Colonic mucosa (tissue), 4 donors: ENCODE measurements at regions not wholly inside any gene's neighbourhood (a gene's known extent, or its start where the extent isn't known, plus 50 kb on each side); places are given as distances from the start of the nearest gene placed in this dataset.

Experiments used
- DNase-seq: peaks from one replicate; pipeline ENCODE4 v3.0.0-alpha.2; 2020
- H3K27ac ChIP-seq: fragments of 200-600 bp; one replicate; pipeline ENCODE4 v1.8.0; 2021
- H3K27me3 ChIP-seq: fragments of 200-600 bp; one replicate; pipeline ENCODE4 v1.8.0; 2021
- H3K36me3 ChIP-seq: fragments of 200-600 bp; one replicate; pipeline ENCODE4 v1.8.0; 2021
- H3K4me1 ChIP-seq: fragments of 200-600 bp; one replicate; pipeline ENCODE4 v1.8.0; 2021; ENCODE audit warnings: mild to moderate bottlenecking
- H3K4me3 ChIP-seq: fragments of 200-600 bp; one replicate; pipeline ENCODE4 v1.8.0; 2021
- H3K9ac ChIP-seq, 2 donors: one replicate each; pipeline ENCODE4 v1.7.0; 2013; ENCODE audit warnings: control low read depth in 2 of 2, low read depth in 2 of 2, low read length in 2 of 2
- H3K9me3 ChIP-seq: fragments of 200-600 bp; one replicate; pipeline ENCODE4 v1.8.0; 2021
- intact Hi-C: fragments of 100-400 bp; cut with DNase I; formaldehyde crosslinking; loops from one replicate; pipeline ENCODE4 v1.14.1; 2022
- TF ChIP-seq, protein P1 (sequence below): fragments of 200-600 bp; IDR thresholded peaks from one replicate; pipeline ENCODE4 v1.8.0; 2022; ENCODE audit warnings: antibody characterized with exemption, mild to moderate bottlenecking
- donor health status: healthy.
- donor health status: DM: no; HTN: no; CAD: no.
- donor health status: DM: no; HTN: no; CAD: no.

DNA sequence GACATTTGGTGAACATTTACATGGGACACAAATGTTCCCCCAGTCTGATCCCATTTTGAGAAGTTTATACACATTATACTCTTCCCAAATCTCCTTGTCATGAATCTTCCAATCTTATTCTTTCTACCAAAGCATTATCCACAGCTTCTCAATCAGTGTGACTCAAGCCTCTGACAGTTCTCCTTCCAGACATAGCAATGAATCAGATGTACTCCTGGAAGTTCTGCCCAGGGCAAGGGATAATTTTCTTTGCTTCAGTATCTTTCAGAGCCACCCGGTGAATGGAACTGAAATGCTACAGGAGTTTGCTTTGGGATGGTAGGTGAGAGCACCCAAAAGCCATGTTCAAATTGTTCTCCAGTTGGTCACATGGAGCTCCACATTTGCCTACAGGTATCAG lies 145.5 kb downstream of the ANXA5 start:
- H3K4me3 ChIP-seq = no peak overlapping the region
- intact Hi-C loops = no loop called here
- H3K4me1 ChIP-seq = no peaks in the 10 kb centered on the region
- H3K9me3 ChIP-seq = no peaks in the 10 kb centered on the region
- H3K9ac ChIP-seq = no peak overlapping the region
- DNase-seq = no peak
- no peak overlapping the region for H3K27ac ChIP-seq
- no peaks in the 10 kb centered on the region for H3K27me3 ChIP-seq
- H3K36me3 ChIP-seq = no peaks in the 10 kb centered on the region
- TF ChIP-seq, protein P1, sequence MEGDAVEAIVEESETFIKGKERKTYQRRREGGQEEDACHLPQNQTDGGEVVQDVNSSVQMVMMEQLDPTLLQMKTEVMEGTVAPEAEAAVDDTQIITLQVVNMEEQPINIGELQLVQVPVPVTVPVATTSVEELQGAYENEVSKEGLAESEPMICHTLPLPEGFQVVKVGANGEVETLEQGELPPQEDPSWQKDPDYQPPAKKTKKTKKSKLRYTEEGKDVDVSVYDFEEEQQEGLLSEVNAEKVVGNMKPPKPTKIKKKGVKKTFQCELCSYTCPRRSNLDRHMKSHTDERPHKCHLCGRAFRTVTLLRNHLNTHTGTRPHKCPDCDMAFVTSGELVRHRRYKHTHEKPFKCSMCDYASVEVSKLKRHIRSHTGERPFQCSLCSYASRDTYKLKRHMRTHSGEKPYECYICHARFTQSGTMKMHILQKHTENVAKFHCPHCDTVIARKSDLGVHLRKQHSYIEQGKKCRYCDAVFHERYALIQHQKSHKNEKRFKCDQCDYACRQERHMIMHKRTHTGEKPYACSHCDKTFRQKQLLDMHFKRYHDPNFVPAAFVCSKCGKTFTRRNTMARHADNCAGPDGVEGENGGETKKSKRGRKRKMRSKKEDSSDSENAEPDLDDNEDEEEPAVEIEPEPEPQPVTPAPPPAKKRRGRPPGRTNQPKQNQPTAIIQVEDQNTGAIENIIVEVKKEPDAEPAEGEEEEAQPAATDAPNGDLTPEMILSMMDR = no peak

DNA sequence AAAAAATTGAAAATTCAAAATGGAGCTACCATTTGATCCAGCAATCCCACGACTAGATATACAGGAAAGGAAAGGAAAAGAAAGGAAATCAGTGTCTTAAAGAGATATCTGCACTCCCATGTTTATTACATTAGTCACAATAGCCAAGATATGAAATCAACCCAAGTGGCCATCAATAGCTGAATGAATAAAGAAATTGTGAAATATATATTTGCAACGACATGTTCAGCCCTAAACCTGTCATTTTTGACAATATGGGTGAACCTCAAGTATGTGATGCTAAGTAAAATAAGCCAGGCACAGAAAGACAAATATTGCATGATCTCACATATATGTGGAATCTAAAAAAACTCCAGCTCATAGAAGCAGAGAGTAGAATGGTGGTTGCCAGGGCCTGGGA lies 155.1 kb downstream of the ANXA5 start:
- intact Hi-C loops = no loop called here
- no peak overlapping the region for H3K9ac ChIP-seq
- no peak overlapping the region for H3K4me3 ChIP-seq
- no peaks in the 10 kb centered on the region for H3K9me3 ChIP-seq
- no peaks in the 10 kb centered on the region for H3K36me3 ChIP-seq
- no peaks in the 10 kb centered on the region for H3K27me3 ChIP-seq
- H3K27ac ChIP-seq = no peak overlapping the region
- no peaks in the 10 kb centered on the region for H3K4me1 ChIP-seq
- TF ChIP-seq, protein P1 = no peak
- DNase-seq = no peak

DNA sequence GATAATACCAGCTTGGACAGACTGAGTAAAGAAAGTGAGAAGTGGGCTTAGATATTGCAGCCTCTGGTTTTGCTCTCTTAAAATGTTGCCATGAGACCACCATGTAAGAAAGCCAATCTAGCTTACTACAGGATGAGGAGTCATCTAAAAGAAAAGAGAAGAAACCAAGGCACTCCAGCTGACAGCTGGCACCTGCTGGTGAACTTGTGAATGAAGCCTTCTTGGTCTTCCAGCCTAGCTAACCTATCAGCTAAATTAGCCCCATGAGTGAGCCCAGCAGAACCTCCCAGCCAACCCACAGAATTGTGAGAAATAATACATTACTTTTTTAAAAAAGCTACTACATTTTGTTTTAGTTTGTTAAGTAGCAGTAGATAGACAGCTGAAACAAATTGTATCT lies 154.5 kb upstream of the QRFPR start:
- no peak for DNase-seq
- H3K27me3 ChIP-seq = no peaks in the 10 kb centered on the region
- no peak overlapping the region for H3K4me3 ChIP-seq
- no peaks in the 10 kb centered on the region for H3K4me1 ChIP-seq
- intact Hi-C loops = no loop called here
- H3K9ac ChIP-seq = no peak overlapping the region
- H3K9me3 ChIP-seq = no peaks in the 10 kb centered on the region
- no peaks in the 10 kb centered on the region for H3K36me3 ChIP-seq
- H3K27ac ChIP-seq = no peak overlapping the region
- TF ChIP-seq, protein P1 = no peak

DNA sequence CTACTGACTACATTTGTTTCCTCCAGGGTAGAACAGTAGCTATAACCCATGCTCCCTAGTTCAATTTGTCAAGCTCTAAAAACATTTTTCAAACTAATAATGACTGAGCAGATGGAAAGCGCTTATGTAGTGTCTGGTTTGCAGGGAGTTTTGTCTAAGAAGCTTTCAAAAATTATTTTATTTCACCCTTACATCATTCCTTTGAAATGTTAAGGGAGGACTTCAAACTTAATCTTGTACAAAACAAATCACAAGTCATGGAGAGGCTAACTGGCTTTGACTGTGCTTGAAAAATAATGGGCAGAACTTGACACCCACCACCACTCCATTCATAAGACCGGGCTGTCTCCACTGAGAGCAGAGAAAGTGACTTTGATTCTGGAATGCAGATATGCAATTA lies 153.4 kb upstream of the QRFPR start:
- no peaks in the 10 kb centered on the region for H3K36me3 ChIP-seq
- no peak overlapping the region for H3K4me3 ChIP-seq
- no peak overlapping the region for H3K9ac ChIP-seq
- no peaks in the 10 kb centered on the region for H3K9me3 ChIP-seq
- TF ChIP-seq, protein P1 = no peak
- no peak overlapping the region for H3K27ac ChIP-seq
- DNase-seq = no peak
- no peaks in the 10 kb centered on the region for H3K4me1 ChIP-seq
- no peaks in the 10 kb centered on the region for H3K27me3 ChIP-seq
- intact Hi-C loops = no loop called here

DNA sequence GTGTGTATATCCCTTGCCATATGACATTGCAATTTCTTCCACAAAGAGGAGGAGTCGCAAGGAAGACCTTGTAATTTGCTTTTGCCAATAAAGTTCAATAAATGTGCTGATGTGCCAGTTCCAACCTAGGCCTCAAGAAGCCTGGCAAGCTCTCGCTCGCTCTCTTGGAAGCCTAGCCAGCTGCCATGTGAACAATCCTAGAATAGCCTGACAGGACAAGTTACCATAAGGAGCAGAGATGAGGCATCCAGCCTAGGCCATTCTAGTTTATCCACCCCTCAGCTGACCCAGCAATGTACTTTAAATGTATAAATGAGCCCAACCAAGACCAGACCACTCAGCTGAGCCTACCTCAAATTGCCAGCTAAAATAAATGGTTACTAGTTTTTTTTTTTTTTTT lies 145.7 kb upstream of the QRFPR start:
- no peak for DNase-seq
- no peaks in the 10 kb centered on the region for H3K36me3 ChIP-seq

More for the DNA sequence above, 145.7 kb upstream of the QRFPR start:
- no peak overlapping the region for H3K27ac ChIP-seq
- H3K4me3 ChIP-seq = no peak overlapping the region
- TF ChIP-seq, protein P1 = no peak
- H3K27me3 ChIP-seq = no peaks in the 10 kb centered on the region
- H3K4me1 ChIP-seq = no peaks in the 10 kb centered on the region
- H3K9me3 ChIP-seq = no peaks in the 10 kb centered on the region
- intact Hi-C loops = no loop called here
- H3K9ac ChIP-seq = no peak overlapping the region
